H1 (cell line): ENCODE measurements at regions not wholly inside any gene's neighbourhood (a gene's known extent, or its start where the extent isn't known, plus 50 kb on each side); places are given as distances from the start of the nearest gene placed in this dataset.

Experiments used
- CTCF ChIA-PET: fragments of 300-600 bp; sonication (Branson Sonifier 250); formaldehyde crosslinking; loops from one replicate; lab custom pipeline; 2021; ENCODE audit not compliant: partially characterized antibody; lab: Charles Lee
- POLR2A ChIA-PET: fragments of 300-600 bp; sonication (Branson Sonifier 250); formaldehyde crosslinking; loops from one replicate; lab custom pipeline; 2021; ENCODE audit warnings: inconsistent platforms; ENCODE audit not compliant: partially characterized antibody; lab: Charles Lee
- DNase-seq, 2 experiments: peaks; one replicate each; pipeline versions ENCODE4 v3.0.0 to v3.0.0-alpha.2; 2010 to 2022; ENCODE audit warnings: low spot score in 2 of 2, low read depth in 1 of 2, mixed read lengths in 1 of 2
- FAIRE-seq: peaks from 2 replicates; lab custom pipeline; 2011; peaks lifted over from hg19 to GRCh38; lab: Jason Lieb, UNC
- H2AFZ ChIP-seq: 2 replicates; pipeline ENCODE4 v1.8.1; 2012; ENCODE audit warnings: low read length, inconsistent platforms
- H2AK5ac ChIP-seq: 2 replicates; pipeline ENCODE4 v1.6.1; 2013; ENCODE audit warnings: low read depth, low read length
- H2BK120ac ChIP-seq: replicated peaks from 2 replicates; pipeline ENCODE3; 2013; ENCODE audit warnings: low read depth, low read length, inconsistent platforms
- H2BK12ac ChIP-seq: 2 replicates; pipeline ENCODE4 v1.6.1; 2013; ENCODE audit warnings: low read depth, low read length
- H2BK15ac ChIP-seq: 2 replicates; pipeline ENCODE4 v1.6.1; 2013; ENCODE audit warnings: low read length
- H2BK20ac ChIP-seq: 2 replicates; pipeline ENCODE4 v1.6.1; 2013; ENCODE audit warnings: low read length
- H2BK5ac ChIP-seq: 2 replicates; pipeline ENCODE4 v1.6.1; 2013; ENCODE audit warnings: low read depth, low read length
- H3K14ac ChIP-seq: 2 replicates; pipeline ENCODE4 v1.6.1; 2013; ENCODE audit warnings: inconsistent platforms; ENCODE audit not compliant: insufficient read length
- H3K18ac ChIP-seq: 2 replicates; pipeline ENCODE4 v1.6.1; 2013; ENCODE audit warnings: low read length; ENCODE audit errors: extremely low read depth
- H3K23ac ChIP-seq: 2 replicates; pipeline ENCODE4 v1.6.1; 2013; ENCODE audit warnings: inconsistent platforms; ENCODE audit not compliant: insufficient read length
- H3K23me2 ChIP-seq: 2 replicates; pipeline ENCODE4 v1.6.1; 2013; ENCODE audit warnings: low read depth, low read length
- H3K27ac ChIP-seq: 2 replicates; pipeline ENCODE4 v1.6.1; 2011; ENCODE audit warnings: low read depth, low read length, inconsistent platforms
- H3K27me3 ChIP-seq, 4 experiments: replicated peaks in 1 of 4; 1 replicate in 1 of 4; 2 replicates in 3 of 4; pipeline versions ENCODE4 v1.6.1 to v1.8.1; 2011 to 2013; ENCODE audit warnings: low read length in 3 of 4, mild to moderate bottlenecking in 3 of 4, inconsistent platforms in 2 of 4, mixed read lengths in 2 of 4, moderate library complexity in 1 of 4; ENCODE audit not compliant: control insufficient read depth in 3 of 4, insufficient read depth in 3 of 4; ENCODE audit errors: extremely low read depth in 1 of 4
- H3K36me3 ChIP-seq, 4 experiments: 2 replicates each; pipeline versions ENCODE4 v1.6.1 to v1.8.1; 2011 to 2013; ENCODE audit warnings: mild to moderate bottlenecking in 4 of 4, low read length in 3 of 4, moderate library complexity in 2 of 4, control low read depth in 1 of 4, inconsistent platforms in 1 of 4; ENCODE audit not compliant: insufficient read depth in 4 of 4, control insufficient read depth in 2 of 4
- H3K4ac ChIP-seq: replicated peaks from 2 replicates; pipeline ENCODE3; 2013; ENCODE audit warnings: low read length, low read depth, mixed read lengths, inconsistent platforms; ENCODE audit not compliant: insufficient read length
- H3K4me1 ChIP-seq, 4 experiments: replicated peaks in 1 of 4; 1 replicate in 1 of 4; 2 replicates in 3 of 4; pipeline versions ENCODE4 v1.6.1 to v1.8.1; 2011 to 2013; ENCODE audit warnings: low read length in 3 of 4, inconsistent platforms in 2 of 4, mixed read lengths in 1 of 4; ENCODE audit not compliant: insufficient read depth in 4 of 4, control insufficient read depth in 3 of 4
- H3K4me2 ChIP-seq, 2 experiments: 2 replicates each; pipeline versions ENCODE4 v1.6.1 to v1.8.1; 2011 to 2013; ENCODE audit warnings: low read depth in 2 of 2, low read length in 2 of 2, control low read depth in 1 of 2, inconsistent platforms in 1 of 2, mild to moderate bottlenecking in 1 of 2; ENCODE audit not compliant: insufficient read depth in 1 of 2
- H3K4me3 ChIP-seq, 4 experiments: fragments of 200-600, 300-600 bp in 1 of 4; sonication (generic), shearing (Covaris generic), sonication (Bioruptor Twin) in 1 of 4; 2 replicates each; pipeline versions ENCODE4 v1.5.1 to v1.8.1; 2011 to 2016; ENCODE audit warnings: low read length in 4 of 4, low read depth in 3 of 4, control low read depth in 2 of 4, inconsistent platforms in 2 of 4, mild to moderate bottlenecking in 2 of 4, mixed read lengths in 1 of 4, moderate library complexity in 1 of 4; ENCODE audit not compliant: insufficient read depth in 2 of 4; ENCODE audit errors: extremely low read depth in 1 of 4
- H3K56ac ChIP-seq: replicated peaks from 2 replicates; pipeline ENCODE3; 2013; ENCODE audit warnings: low read depth, mild to moderate bottlenecking, mixed read lengths, low read length, inconsistent platforms; ENCODE audit not compliant: insufficient read length
- H3K79me1 ChIP-seq: 2 replicates; pipeline ENCODE4 v1.6.1; 2013; ENCODE audit warnings: low read depth, low read length, control low read depth
- H3K79me2 ChIP-seq, 2 experiments: 2 replicates each; pipeline versions ENCODE4 v1.6.1 to v1.8.1; 2012 to 2013; ENCODE audit warnings: low read length in 2 of 2, mild to moderate bottlenecking in 2 of 2, inconsistent platforms in 1 of 2; ENCODE audit not compliant: insufficient read depth in 2 of 2, control insufficient read depth in 1 of 2
- H3K9ac ChIP-seq, 4 experiments: replicated peaks in 1 of 4; 1 replicate in 1 of 4; 2 replicates in 3 of 4; pipeline versions ENCODE4 v1.6.1 to v1.8.1; 2011 to 2013; ENCODE audit warnings: low read depth in 3 of 4, low read length in 3 of 4, control low read depth in 2 of 4, mild to moderate bottlenecking in 2 of 4, moderate library complexity in 2 of 4, inconsistent platforms in 1 of 4; ENCODE audit errors: extremely low read depth in 1 of 4
- H3K9me3 ChIP-seq, 2 experiments: 2 replicates each; pipeline versions ENCODE4 v1.6.1 to v1.8.1; 2012 to 2013; ENCODE audit warnings: mild to moderate bottlenecking in 2 of 2, moderate library complexity in 2 of 2, control low read depth in 1 of 2, inconsistent platforms in 1 of 2, low read depth in 1 of 2, low read length in 1 of 2, mixed read lengths in 1 of 2; ENCODE audit not compliant: insufficient read depth in 2 of 2
- H4K20me1 ChIP-seq, 2 experiments: replicated peaks in 1 of 2; 2 replicates each; pipeline versions ENCODE3 to v1.8.1; 2011 to 2013; ENCODE audit warnings: inconsistent platforms in 2 of 2, low read length in 2 of 2, mild to moderate bottlenecking in 1 of 2; ENCODE audit not compliant: insufficient read depth in 2 of 2, control insufficient read depth in 1 of 2
- H4K5ac ChIP-seq: 2 replicates; pipeline ENCODE4 v1.6.1; 2013; ENCODE audit warnings: low read length, low read depth, mixed read lengths, inconsistent platforms; ENCODE audit not compliant: insufficient read length
- H4K8ac ChIP-seq: 2 replicates; pipeline ENCODE4 v1.8.0; 2013; ENCODE audit warnings: mild to moderate bottlenecking, moderate library complexity, low read length, inconsistent platforms; ENCODE audit not compliant: insufficient read depth; ENCODE audit errors: extremely low read depth
- H4K91ac ChIP-seq: replicated peaks from 2 replicates; pipeline ENCODE3; 2013; ENCODE audit warnings: low read length, mixed read lengths, inconsistent platforms; ENCODE audit not compliant: insufficient read length
- GABPA ChIP-seq: IDR thresholded peaks from 2 replicates; pipeline ENCODE4 v1.6.1; 2011; ENCODE audit warnings: mild to moderate bottlenecking, low read length, moderate library complexity, borderline replicate concordance; ENCODE audit not compliant: insufficient read depth
- JUND ChIP-seq: IDR thresholded peaks from 2 replicates; pipeline ENCODE4 v1.6.1; 2011; ENCODE audit warnings: mild to moderate bottlenecking, improper control_type of control experiment, low read length
- MAX ChIP-seq: IDR thresholded peaks from 2 replicates; pipeline ENCODE4 v1.6.1; 2012; ENCODE audit warnings: inconsistent platforms
- PHF8 ChIP-seq: fragments of 200-600 bp; sonication (generic); conservative IDR thresholded peaks from 2 replicates; pipeline ENCODE4 v1.7.1; 2012; ENCODE audit warnings: low read depth, mild to moderate bottlenecking, inconsistent platforms, low read length, moderate library complexity
- RXRA ChIP-seq: IDR thresholded peaks from 2 replicates; pipeline ENCODE4 v1.6.1; 2011; ENCODE audit warnings: low read depth, mild to moderate bottlenecking, low read length, moderate library complexity; ENCODE audit not compliant: insufficient read depth
- SIN3A ChIP-seq, 2 experiments: IDR thresholded peaks in 1 of 2; conservative IDR thresholded peaks in 1 of 2; 2 replicates each; pipeline ENCODE4 v1.6.1; 2011 to 2012; ENCODE audit warnings: low read length in 2 of 2, improper control_type of control experiment in 1 of 2, low read depth in 1 of 2, mild to moderate bottlenecking in 1 of 2
- SP4 ChIP-seq: IDR thresholded peaks from 2 replicates; pipeline ENCODE4 v1.6.1; 2012; ENCODE audit warnings: low read length, inconsistent platforms
- SUZ12 ChIP-seq: fragments of 200-600 bp; sonication (generic); IDR thresholded peaks from 2 replicates; pipeline ENCODE4 v1.6.1; 2012; ENCODE audit warnings: mild to moderate bottlenecking, inconsistent platforms, low read length, moderate library complexity, mixed read lengths
- YY1 ChIP-seq: IDR thresholded peaks from 2 replicates; pipeline ENCODE4 v1.6.1; 2011; ENCODE audit warnings: low read depth, mild to moderate bottlenecking, low read length
- WGBS, 2 experiments: shearing (Covaris generic) in 1 of 2; methylation state at CpG; one replicate each; pipeline versions ENCODE4 v1.1.6 to v1.1.7; 2013 to 2015; ENCODE audit warnings: low lambda C conversion rate in 2 of 2, mixed read lengths in 2 of 2, inconsistent platforms in 1 of 2, low coverage in 1 of 2, missing lambda C conversion rate in 1 of 2; ENCODE audit not compliant: insufficient replicate concordance in 2 of 2, insufficient coverage in 1 of 2, insufficient read length in 1 of 2; ENCODE audit errors: extremely low coverage in 1 of 2, missing lambda C conversion rate in 1 of 2; 5-methylcytosine and 5-hydroxymethylcytosine counted together

- Histone ChIP-seq H2BK12ac (no peak overlapping the region), H3K4me2 (no peak overlapping the region), H2AK5ac (no peak overlapping the region), H3K18ac (no peak overlapping the region), H4K8ac (no peak overlapping the region), H3K79me1 (no peaks in the 10 kb centered on the region), H2BK120ac (no peak overlapping the region), H3K27ac (no peak overlapping the region), H4K5ac (no peak overlapping the region), H3K4me1 (peaks cover 0 to 3% (median 1%) of the 10 kb centered on the region in 4 experiments; a peak in 2 of 7 replicates), H3K4ac (no peak overlapping the region), H3K4me3 (no peak overlapping the region), H3K9me3 (peaks cover 0 to 12% of the 10 kb centered on the region in 2 experiments; a peak in 1 of 4 replicates), H2BK5ac (no peak overlapping the region), H2BK20ac (no peak overlapping the region), H3K27me3 (no peaks in the 10 kb centered on the region), H3K14ac (no peak overlapping the region), H2AFZ (no peak overlapping the region), H3K23ac (no peak overlapping the region), H4K91ac (no peak overlapping the region), H3K56ac (no peak overlapping the region), H3K23me2 (no peaks in the 10 kb centered on the region), H3K79me2 (no peaks in the 10 kb centered on the region), H3K36me3 (no peaks in the 10 kb centered on the region), H3K9ac (no peak overlapping the region), H4K20me1 (no peaks in the 10 kb centered on the region), H2BK15ac (no peak overlapping the region)
- 90% methylated on average over 3 of the region's 3 CpGs; no CpG with 5 or more reads in 1 of the 2 experiments for WGBS, 2 experiments
- CTCF ChIA-PET = interaction anchor here (0.7 to 3.4 kb wide), 6 partner anchors 9 to 263 kb away, joined by 3 to 14 read pairs (median 4); no protein-coding TSS in a partner anchor
- DNase-seq = no peak
- FAIRE-seq = no peak
- no peak for TF ChIP-seq GABPA
- TF ChIP-seq SP4 = no peak
- TF ChIP-seq SUZ12 = no peak
- no peak for TF ChIP-seq MAX
- no peak for TF ChIP-seq SIN3A (conservative IDR thresholded peaks at IDR 0.05 in 1 of 2, IDR thresholded peaks at IDR 0.05 in 1 of 2; ENCODE audit: low read depth in 1 of 2, low read length in 2 of 2)
- no peak for TF ChIP-seq YY1
- no peak for TF ChIP-seq RXRA
- TF ChIP-seq JUND = no peak
- no peak for TF ChIP-seq PHF8
- POLR2A ChIA-PET = no interaction called here
These were observed 61.9 kb upstream of the IGFBP7 start for GRCh38 chr4:57172065-57172464.
